ENCODE measurements at regions not wholly inside any gene's neighbourhood (a gene's known extent, or its start where the extent isn't known, plus 50 kb on each side); places are given as distances from the start of the nearest gene placed in this dataset.

DNA sequence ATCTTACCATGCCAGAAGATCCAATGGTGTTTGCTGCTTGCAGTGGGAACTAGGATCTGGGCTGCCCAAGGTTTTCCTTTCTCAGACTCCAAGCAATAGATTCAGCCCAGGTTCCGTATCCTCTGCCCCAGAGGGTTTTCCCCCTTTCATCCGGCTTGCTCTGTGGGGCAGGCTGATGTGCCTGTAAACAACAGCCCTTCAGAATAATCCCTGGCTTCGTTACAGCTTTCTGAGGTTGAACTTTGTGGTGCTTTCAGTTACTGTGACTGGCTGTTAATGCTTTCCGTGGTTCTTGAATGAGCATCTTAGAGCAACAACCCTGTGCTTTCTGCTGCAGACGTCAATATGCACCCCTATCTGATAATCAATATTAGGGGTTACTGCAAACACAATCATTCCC is 400.4 kb downstream of the BTBD3 start:
- TF ChIP-seq EZH2 (IDR thresholded peaks at IDR 0.05; ENCODE audit: borderline replicate concordance) (no peak), EZH2phosphoT487 (IDR thresholded peaks at IDR 0.05; ENCODE audit: low read depth, severe bottlenecking, unreplicated experiment) (no peak)
- TF ChIP-seq, protein P1, sequence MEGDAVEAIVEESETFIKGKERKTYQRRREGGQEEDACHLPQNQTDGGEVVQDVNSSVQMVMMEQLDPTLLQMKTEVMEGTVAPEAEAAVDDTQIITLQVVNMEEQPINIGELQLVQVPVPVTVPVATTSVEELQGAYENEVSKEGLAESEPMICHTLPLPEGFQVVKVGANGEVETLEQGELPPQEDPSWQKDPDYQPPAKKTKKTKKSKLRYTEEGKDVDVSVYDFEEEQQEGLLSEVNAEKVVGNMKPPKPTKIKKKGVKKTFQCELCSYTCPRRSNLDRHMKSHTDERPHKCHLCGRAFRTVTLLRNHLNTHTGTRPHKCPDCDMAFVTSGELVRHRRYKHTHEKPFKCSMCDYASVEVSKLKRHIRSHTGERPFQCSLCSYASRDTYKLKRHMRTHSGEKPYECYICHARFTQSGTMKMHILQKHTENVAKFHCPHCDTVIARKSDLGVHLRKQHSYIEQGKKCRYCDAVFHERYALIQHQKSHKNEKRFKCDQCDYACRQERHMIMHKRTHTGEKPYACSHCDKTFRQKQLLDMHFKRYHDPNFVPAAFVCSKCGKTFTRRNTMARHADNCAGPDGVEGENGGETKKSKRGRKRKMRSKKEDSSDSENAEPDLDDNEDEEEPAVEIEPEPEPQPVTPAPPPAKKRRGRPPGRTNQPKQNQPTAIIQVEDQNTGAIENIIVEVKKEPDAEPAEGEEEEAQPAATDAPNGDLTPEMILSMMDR (IDR thresholded peaks at IDR 0.05; ENCODE audit: poor library complexity), result no peak

Data from hepatocyte (in vitro differentiated cells).